B cell (primary cell): ENCODE measurements at regions not wholly inside any gene's neighbourhood (a gene's known extent, or its start where the extent isn't known, plus 50 kb on each side); places are given as distances from the start of the nearest gene placed in this dataset.

Experiments used
- EZH2 ChIP-seq: IDR thresholded peaks from 2 replicates; pipeline ENCODE4 v1.6.1; 2012; ENCODE audit warnings: borderline replicate concordance, low read depth, mild to moderate bottlenecking, moderate library complexity, low read length; ENCODE audit not compliant: insufficient read depth, poor library complexity, severe bottlenecking
- TF ChIP-seq, protein P1 (sequence below): fragments of 200-600 bp; IDR thresholded peaks from one replicate; pipeline ENCODE4 v1.8.0; 2022; ENCODE audit warnings: antibody characterized with exemption, mild to moderate bottlenecking

GRCh38 chr3:25235031-25235430 lies 193.0 kb upstream of the RARB start:
- TF ChIP-seq, protein P1, sequence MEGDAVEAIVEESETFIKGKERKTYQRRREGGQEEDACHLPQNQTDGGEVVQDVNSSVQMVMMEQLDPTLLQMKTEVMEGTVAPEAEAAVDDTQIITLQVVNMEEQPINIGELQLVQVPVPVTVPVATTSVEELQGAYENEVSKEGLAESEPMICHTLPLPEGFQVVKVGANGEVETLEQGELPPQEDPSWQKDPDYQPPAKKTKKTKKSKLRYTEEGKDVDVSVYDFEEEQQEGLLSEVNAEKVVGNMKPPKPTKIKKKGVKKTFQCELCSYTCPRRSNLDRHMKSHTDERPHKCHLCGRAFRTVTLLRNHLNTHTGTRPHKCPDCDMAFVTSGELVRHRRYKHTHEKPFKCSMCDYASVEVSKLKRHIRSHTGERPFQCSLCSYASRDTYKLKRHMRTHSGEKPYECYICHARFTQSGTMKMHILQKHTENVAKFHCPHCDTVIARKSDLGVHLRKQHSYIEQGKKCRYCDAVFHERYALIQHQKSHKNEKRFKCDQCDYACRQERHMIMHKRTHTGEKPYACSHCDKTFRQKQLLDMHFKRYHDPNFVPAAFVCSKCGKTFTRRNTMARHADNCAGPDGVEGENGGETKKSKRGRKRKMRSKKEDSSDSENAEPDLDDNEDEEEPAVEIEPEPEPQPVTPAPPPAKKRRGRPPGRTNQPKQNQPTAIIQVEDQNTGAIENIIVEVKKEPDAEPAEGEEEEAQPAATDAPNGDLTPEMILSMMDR = no peak
- no peak for TF ChIP-seq EZH2
